ENCODE measurements at regions not wholly inside any gene's neighbourhood (a gene's known extent, or its start where the extent isn't known, plus 50 kb on each side); places are given as distances from the start of the nearest gene placed in this dataset.

GRCh38 chr13:38618881-38619280, 68.0 kb upstream of the FREM2 start:
- no peak for DNase-seq

GRCh38 chr13:38620876-38621275, 66.0 kb upstream of the FREM2 start:
- DNase-seq: no peak

- no peak for DNase-seq
These were observed 62.1 kb upstream of the FREM2 start for GRCh38 chr13:38624822-38625221.

- no peak for DNase-seq
These were observed 58.3 kb upstream of the FREM2 start for GRCh38 chr13:38628554-38628953.

GRCh38 chr13:38630780-38631179, 56.1 kb upstream of the FREM2 start:
- no peak for DNase-seq

- DNase-seq: no peak
These were observed 51.8 kb upstream of the FREM2 start for GRCh38 chr13:38635030-38635429.

- DNase-seq: no peak
These were observed 50.8 kb upstream of the FREM2 start for GRCh38 chr13:38636073-38636472.

GRCh38 chr13:38636761-38637160, 50.1 kb upstream of the FREM2 start:
- DNase-seq: no peak

Measured in hematopoietic multipotent progenitor cell treated with erythropoietin and hydrocortisone succinate and interleukin-3 and kit ligand, for 4 days (in vitro differentiated cells).